ENCODE measurements at regions not wholly inside any gene's neighbourhood (a gene's known extent, or its start where the extent isn't known, plus 50 kb on each side); places are given as distances from the start of the nearest gene placed in this dataset.

DNA sequence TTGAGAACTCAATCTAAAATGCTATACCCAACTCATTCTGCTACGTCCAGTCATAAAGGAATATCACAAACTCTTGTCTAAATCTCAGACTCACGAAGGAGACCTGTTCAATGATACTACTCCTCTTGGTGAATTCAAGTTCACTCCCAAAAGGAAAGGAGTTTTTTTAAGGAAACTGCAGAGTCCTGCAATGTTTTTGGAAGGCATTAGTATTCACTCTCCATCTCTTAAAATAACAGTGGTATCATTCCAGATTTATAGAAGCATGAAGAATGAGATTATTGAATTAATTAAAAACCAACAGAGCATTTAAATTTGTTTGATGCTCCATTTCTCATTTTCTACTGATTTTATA, 73.4 kb downstream of the FOXD1 start:
- DNase-seq (no peak), ATAC-seq (ENCODE audit: insufficient read depth, low FRiP score) (no peak)
- peaks cover 7 to 82% (median 24%) of the 10 kb centered on the region in 3 donors for H3K27me3 ChIP-seq (ENCODE audit: control insufficient read depth in 3 of 3, insufficient read depth in 3 of 3, low read length in 2 of 3)
- 81 to 82% methylated on average over 2 of the region's 2 CpGs for WGBS, 2 donors
- no peak overlapping the region for H3K9ac ChIP-seq (ENCODE audit: insufficient read depth in 1 of 2, low read length in 2 of 2)
- H3K36me3 ChIP-seq (ENCODE audit: control insufficient read depth in 4 of 4, insufficient read depth in 4 of 4, low read length in 4 of 4): no peaks in the 10 kb centered on the region
- H3K9me3 ChIP-seq (ENCODE audit: control insufficient read depth in 4 of 4, insufficient read depth in 3 of 4, low read length in 3 of 4): peaks cover 0 to 9% (median 0%) of the 10 kb centered on the region in 4 donors
- peaks cover 0 to 16% (median 0%) of the 10 kb centered on the region in 5 donors for H3K4me1 ChIP-seq (ENCODE audit: control insufficient read depth in 5 of 5, insufficient read depth in 5 of 5, low read length in 5 of 5)
- H3K4me3 ChIP-seq: no peak overlapping the region
- H3K27ac ChIP-seq (ENCODE audit: low read depth in 1 of 2, low read length in 1 of 2): no peak overlapping the region
- TF ChIP-seq CTCF (IDR thresholded peaks at IDR 0.05; ENCODE audit: control extremely low read depth, extremely low read depth): no peak

GRCh38 chr5:73374520-73375190, 73.9 kb downstream of the FOXD1 start:
- Histone ChIP-seq H3K4me1 (ENCODE audit: control insufficient read depth in 5 of 5, insufficient read depth in 5 of 5, low read length in 5 of 5) (peaks cover 0 to 16% (median 0%) of the 10 kb centered on the region in 5 donors), H3K4me3 (no peak overlapping the region), H3K27ac (ENCODE audit: low read depth in 1 of 2, low read length in 1 of 2) (no peak overlapping the region), H3K36me3 (ENCODE audit: control insufficient read depth in 4 of 4, insufficient read depth in 4 of 4, low read length in 4 of 4) (no peaks in the 10 kb centered on the region), H3K9ac (ENCODE audit: insufficient read depth in 1 of 2, low read length in 2 of 2) (no peak overlapping the region), H3K27me3 (ENCODE audit: control insufficient read depth in 3 of 3, insufficient read depth in 3 of 3, low read length in 2 of 3) (peaks cover 7 to 78% (median 18%) of the 10 kb centered on the region in 3 donors), H3K9me3 (ENCODE audit: control insufficient read depth in 4 of 4, insufficient read depth in 3 of 4, low read length in 3 of 4) (peaks cover 0 to 7% (median 0%) of the 10 kb centered on the region in 4 donors)
- DNase-seq (no peak), ATAC-seq (ENCODE audit: insufficient read depth, low FRiP score) (no peak)
- TF ChIP-seq CTCF (IDR thresholded peaks at IDR 0.05; ENCODE audit: control extremely low read depth, extremely low read depth): no peak
- 64 to 69% methylated on average over 7 of the region's 7 CpGs for WGBS, 2 donors

- 79 to 86% methylated on average over 3 of the region's 3 CpGs for WGBS, 2 donors
- H3K4me1 ChIP-seq (ENCODE audit: control insufficient read depth in 5 of 5, insufficient read depth in 5 of 5, low read length in 5 of 5): peaks cover 0 to 16% (median 0%) of the 10 kb centered on the region in 5 donors
- no peaks in the 10 kb centered on the region for H3K36me3 ChIP-seq (ENCODE audit: control insufficient read depth in 4 of 4, insufficient read depth in 4 of 4, low read length in 4 of 4)
- no peak for TF ChIP-seq CTCF (IDR thresholded peaks at IDR 0.05; ENCODE audit: control extremely low read depth, extremely low read depth)
- H3K27me3 ChIP-seq (ENCODE audit: control insufficient read depth in 3 of 3, insufficient read depth in 3 of 3, low read length in 2 of 3): peaks cover 7 to 71% (median 14%) of the 10 kb centered on the region in 3 donors
- no peak overlapping the region for H3K9ac ChIP-seq (ENCODE audit: insufficient read depth in 1 of 2, low read length in 2 of 2)
- H3K4me3 ChIP-seq: no peak overlapping the region
- H3K9me3 ChIP-seq (ENCODE audit: control insufficient read depth in 4 of 4, insufficient read depth in 3 of 4, low read length in 3 of 4): peaks cover 0 to 5% (median 0%) of the 10 kb centered on the region in 4 donors
- DNase-seq: no peak
- H3K27ac ChIP-seq (ENCODE audit: low read depth in 1 of 2, low read length in 1 of 2): no peak overlapping the region
- ATAC-seq (ENCODE audit: insufficient read depth, low FRiP score): no peak
Observed at GRCh38 chr5:73373814-73374510, 74.6 kb downstream of the FOXD1 start.

All from lung (tissue), 11 donors.